ENCODE measurements at regions not wholly inside any gene's neighbourhood (a gene's known extent, or its start where the extent isn't known, plus 50 kb on each side); places are given as distances from the start of the nearest gene placed in this dataset.
"Not testable (repeated sequence)": the region's sequence is repeated elsewhere in the genome, so short reads cannot be mapped to it uniquely, and the experiment has no call there.

DNA sequence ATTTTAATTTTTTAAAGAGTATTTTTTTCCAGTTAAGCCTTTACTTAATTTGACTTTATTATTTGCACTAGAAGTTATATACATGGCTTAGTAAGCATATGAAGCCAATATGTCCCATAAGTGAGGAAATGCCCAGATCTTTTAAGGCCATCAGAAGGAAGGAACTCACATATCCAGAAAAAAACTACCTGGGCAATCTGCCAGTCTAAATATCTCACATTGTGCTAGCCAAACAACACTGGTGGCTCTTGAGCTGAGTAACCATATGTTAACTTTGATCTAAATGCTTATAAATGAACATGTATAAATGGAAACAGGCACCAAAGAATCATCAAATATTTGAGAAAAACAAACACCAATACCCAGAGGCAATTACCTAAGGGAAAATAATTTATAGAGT, 138.6 kb upstream of the APOOL start:
- no peak for DNase-seq

- not testable (repeated sequence) for DNase-seq
Measured at GRCh38 chrX:84870281-84870680, 133.4 kb upstream of the APOOL start.

DNA sequence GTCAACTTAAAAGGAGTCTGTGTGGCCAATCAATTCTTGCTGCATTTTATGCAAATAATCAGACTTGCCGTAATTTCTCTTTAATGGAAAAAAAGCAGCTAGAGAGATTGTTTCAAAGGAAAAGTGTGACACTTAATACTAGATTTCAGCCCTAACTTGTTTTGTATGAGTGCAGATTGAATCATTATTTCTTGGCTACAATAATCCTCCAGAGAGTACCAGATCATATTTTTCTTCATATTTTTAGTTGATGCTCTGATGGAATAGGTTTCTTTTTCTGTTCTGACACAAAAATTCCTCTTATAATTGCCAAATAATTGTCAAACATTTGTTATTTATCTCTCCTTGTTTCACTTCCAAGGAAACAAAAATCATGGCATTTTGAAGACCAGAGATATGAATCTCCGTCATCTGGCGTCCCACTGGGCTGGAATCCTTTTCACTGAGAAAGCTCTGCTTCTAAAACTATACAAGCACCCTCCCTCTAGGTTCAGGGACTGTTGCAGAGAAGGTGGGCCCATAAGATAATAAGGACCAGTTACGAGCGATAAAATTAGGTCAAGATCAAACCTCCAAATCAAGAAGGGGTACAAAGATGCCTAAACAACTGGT, 131.4 kb upstream of the APOOL start:
- DNase-seq = not testable (repeated sequence)

- DNase-seq = no peak
Measured at GRCh38 chrX:84873176-84873575, 130.5 kb upstream of the APOOL start.

DNA sequence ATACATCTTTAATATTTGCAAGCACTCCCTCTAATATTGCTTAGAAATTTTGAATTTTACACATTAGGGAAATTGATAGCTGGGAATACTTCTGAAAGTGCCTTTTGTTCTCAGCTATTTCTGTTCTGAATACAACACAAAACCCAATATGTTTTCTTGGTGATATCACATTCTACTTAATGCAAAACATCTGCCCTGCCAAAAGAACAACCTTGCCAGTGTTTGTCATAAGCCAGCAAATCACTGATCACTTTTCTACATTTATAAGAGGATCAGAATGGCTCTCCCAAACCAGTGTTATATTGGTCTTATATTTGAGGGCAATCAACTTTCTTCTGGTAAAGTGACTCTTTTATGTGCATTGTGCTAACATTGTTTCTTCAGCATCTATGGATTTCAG, 126.8 kb upstream of the APOOL start:
- no peak for DNase-seq

DNA sequence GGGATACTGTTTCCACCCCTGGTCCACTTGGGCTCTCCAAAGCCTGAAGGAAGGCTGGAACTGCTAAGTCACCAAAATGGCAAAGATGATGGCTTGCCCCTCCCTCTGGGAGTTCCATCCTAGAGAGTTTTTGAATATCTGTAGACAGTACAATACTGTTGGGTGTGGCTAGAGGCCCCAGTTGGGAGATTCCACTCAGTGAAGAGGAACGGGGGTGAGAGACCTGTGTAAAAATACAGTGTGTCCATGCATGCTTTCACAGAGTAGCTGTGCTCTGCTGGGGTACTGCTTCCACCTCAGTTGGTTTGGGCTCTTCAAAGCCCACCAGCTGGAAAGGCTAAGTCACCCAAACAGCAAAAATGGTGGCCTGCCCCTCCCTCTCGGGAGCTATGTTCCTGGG, 109.8 kb upstream of the APOOL start:
- DNase-seq = no peak

- no peak for DNase-seq
Measured at GRCh38 chrX:84907324-84907968, 96.2 kb upstream of the APOOL start.

GRCh38 chrX:84909151-84909550, 94.5 kb upstream of the APOOL start:
- DNase-seq = no peak

DNA sequence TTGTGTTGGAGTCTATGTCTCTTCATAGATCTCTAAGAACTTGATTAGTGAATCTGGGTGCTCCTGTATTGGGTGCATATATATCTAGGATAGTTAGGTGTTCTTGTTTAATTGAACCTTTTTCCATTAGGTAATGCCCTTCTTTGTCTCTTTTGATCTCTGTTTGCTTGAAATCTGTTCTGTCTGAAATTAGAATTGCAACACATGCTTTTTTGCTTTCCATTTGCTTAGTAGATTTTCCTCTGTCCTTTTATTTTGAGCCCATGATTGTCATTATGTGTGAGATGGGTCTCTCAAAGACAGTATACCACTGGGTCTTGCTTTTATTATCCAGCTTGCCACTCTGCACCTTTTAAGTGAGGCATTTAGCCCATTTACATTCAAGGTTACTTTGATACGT, 79.1 kb upstream of the APOOL start:
- no peak for DNase-seq

GRCh38 chrX:84932814-84933213, 70.9 kb upstream of the APOOL start:
- no peak for DNase-seq

DNA sequence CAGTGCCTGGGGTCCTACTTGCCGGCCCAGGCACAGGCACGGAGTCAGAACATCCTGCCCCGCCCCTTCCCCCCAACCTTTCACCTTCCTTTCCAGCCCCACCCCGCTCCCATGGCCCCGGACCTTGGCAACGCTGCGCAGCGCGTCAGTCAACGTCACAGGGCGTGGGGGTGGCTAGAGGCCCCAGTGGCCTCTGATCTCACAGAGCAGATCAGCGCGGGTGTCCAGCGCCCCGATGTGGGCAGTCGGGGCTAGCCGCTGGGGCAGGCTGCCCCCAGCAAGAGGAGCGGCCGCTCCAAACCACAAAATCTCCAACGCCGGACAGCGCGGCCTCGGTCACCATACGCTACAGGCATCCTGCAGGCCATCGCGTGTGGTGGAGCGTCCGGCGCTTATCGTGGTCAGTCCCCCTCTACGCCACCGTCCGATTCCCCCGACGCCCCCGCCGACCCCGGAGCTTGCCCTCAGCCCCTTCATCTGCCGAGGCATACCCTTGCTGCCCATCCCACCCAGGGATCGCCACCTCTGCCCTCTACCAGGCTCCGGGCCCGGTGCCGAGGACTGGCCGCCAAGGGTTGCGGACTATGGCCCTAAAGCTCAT, 69.6 kb upstream of the APOOL start:
- DNase-seq = no peak
